ENCODE measurements at regions not wholly inside any gene's neighbourhood (a gene's known extent, or its start where the extent isn't known, plus 50 kb on each side); places are given as distances from the start of the nearest gene placed in this dataset.
"Not testable (repeated sequence)": the region's sequence is repeated elsewhere in the genome, so short reads cannot be mapped to it uniquely, and the experiment has no call there.

DNA sequence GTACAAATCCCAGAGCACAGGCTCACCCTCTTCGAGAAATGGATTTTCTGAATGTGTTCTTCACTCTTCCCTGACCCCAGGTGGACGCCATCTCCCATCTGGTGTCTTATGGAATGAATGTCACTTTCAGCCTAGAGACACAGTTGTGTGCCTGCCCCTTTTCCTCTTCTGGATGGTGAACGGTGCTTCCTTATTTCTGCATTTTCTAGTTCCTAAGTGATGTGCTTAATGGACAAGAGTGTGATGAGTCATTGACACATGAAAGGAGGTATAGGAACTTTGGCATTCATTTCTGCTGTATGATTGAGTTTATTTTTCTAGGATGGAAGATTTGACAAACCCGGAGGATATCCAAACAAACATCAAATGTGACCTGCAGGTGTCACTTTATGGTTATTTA lies 114.9 kb upstream of the PTPN20 start:
- not testable (repeated sequence) for H3K18ac ChIP-seq (ENCODE audit: insufficient read length, low read depth, low read length); DNase-seq

DNA sequence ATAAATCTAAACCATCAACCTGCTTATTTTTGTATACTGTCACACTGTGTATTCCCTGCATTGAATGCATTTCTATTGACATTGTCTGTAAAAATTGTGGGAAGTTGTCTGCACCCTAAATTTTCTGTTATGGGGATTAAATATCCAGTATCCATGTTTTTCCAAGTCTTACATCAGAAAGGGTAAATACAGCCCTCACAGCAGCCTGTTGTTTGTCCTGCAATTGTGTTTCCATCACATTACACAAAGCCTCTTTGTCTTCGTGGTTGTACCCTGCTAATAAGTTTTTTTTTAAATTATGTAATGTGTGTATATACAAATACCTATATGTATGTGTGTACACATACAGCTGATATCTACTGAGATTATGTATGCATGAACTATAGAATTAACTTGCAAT lies 109.2 kb upstream of the PTPN20 start:
- not testable (repeated sequence) for H3K27me3 ChIP-seq (ENCODE audit: insufficient read depth, low read length); H3K27me3 Mint-ChIP-seq (ENCODE audit: low read depth); H3K4me1 ChIP-seq (ENCODE audit: insufficient read depth, low read length); H3K4me2 ChIP-seq (ENCODE audit: insufficient read depth, insufficient read length, low read length); H4K20me1 ChIP-seq (ENCODE audit: control insufficient read depth, insufficient read depth, insufficient read length); H3K23me2 ChIP-seq (ENCODE audit: insufficient read length, low read depth, low read length, poor library complexity, severe bottlenecking); H3K9ac ChIP-seq (ENCODE audit: extremely low read depth, insufficient read length, low read length); H2BK20ac ChIP-seq (ENCODE audit: low read depth, low read length, poor library complexity, severe bottlenecking); H3K4me3 Mint-ChIP-seq; H4K8ac ChIP-seq (replicated peaks; ENCODE audit: insufficient read length, low read depth, low read length); H3T11ph ChIP-seq (ENCODE audit: low read length); H2BK5ac ChIP-seq (ENCODE audit: insufficient read length, low read length); H3K36me3 Mint-ChIP-seq (ENCODE audit: insufficient read depth in 1 of 3, low read depth in 3 of 3); H3K14ac ChIP-seq (ENCODE audit: insufficient read depth, low read length); H3K79me2 ChIP-seq (ENCODE audit: insufficient read depth, low read length); H3K4ac ChIP-seq (ENCODE audit: low read depth, low read length); H3K18ac ChIP-seq (ENCODE audit: insufficient read length, low read depth, low read length); H2BK15ac ChIP-seq (ENCODE audit: low read depth, low read length); DNase-seq; H3K27ac ChIP-seq (ENCODE audit: insufficient read length, low read depth, low read length); H3K9me3 ChIP-seq (ENCODE audit: control insufficient read depth, low read depth, low read length); H4K5ac ChIP-seq (ENCODE audit: insufficient read length, low read depth, low read length); H2BK12ac ChIP-seq (ENCODE audit: insufficient read length, low read depth, low read length); H3K56ac ChIP-seq (ENCODE audit: insufficient read length, low read depth, low read length); H3K9me3 Mint-ChIP-seq; H2BK120ac ChIP-seq (ENCODE audit: low read depth, low read length, poor library complexity, severe bottlenecking); H3K79me1 ChIP-seq (ENCODE audit: insufficient read depth, low read depth, low read length, poor library complexity, severe bottlenecking); H3K4me1 Mint-ChIP-seq; H2AK5ac ChIP-seq (ENCODE audit: insufficient read length, low read length); H3K27ac Mint-ChIP-seq; H2AFZ ChIP-seq (ENCODE audit: low read length); H3K23ac ChIP-seq (ENCODE audit: insufficient read length, low read depth, low read length); H4K91ac ChIP-seq (ENCODE audit: insufficient read length, low read depth, low read length)
- no CpG with 5 or more reads among the region's 1 CpG for WGBS (ENCODE audit: extremely low coverage, insufficient read length, low lambda C conversion rate)

More for the DNA sequence above, 114.9 kb upstream of the PTPN20 start:
- not testable (repeated sequence) for H3K27me3 Mint-ChIP-seq (ENCODE audit: low read depth); H2BK15ac ChIP-seq (ENCODE audit: low read depth, low read length); H2BK120ac ChIP-seq (ENCODE audit: low read depth, low read length, poor library complexity, severe bottlenecking); H3K4ac ChIP-seq (ENCODE audit: low read depth, low read length); H3K4me2 ChIP-seq (ENCODE audit: insufficient read depth, insufficient read length, low read length); H3K23me2 ChIP-seq (ENCODE audit: insufficient read length, low read depth, low read length, poor library complexity, severe bottlenecking); H3K9me3 ChIP-seq (ENCODE audit: control insufficient read depth, low read depth, low read length); H3K4me1 ChIP-seq (ENCODE audit: insufficient read depth, low read length); H3K27ac ChIP-seq (ENCODE audit: insufficient read length, low read depth, low read length); H2BK20ac ChIP-seq (ENCODE audit: low read depth, low read length, poor library complexity, severe bottlenecking); H3K23ac ChIP-seq (ENCODE audit: insufficient read length, low read depth, low read length); H3K9ac ChIP-seq (ENCODE audit: extremely low read depth, insufficient read length, low read length); H4K91ac ChIP-seq (ENCODE audit: insufficient read length, low read depth, low read length); H3K4me1 Mint-ChIP-seq; H2AFZ ChIP-seq (ENCODE audit: low read length); H3K79me2 ChIP-seq (ENCODE audit: insufficient read depth, low read length); H3K27me3 ChIP-seq (ENCODE audit: insufficient read depth, low read length); H4K8ac ChIP-seq (replicated peaks; ENCODE audit: insufficient read length, low read depth, low read length); H3K4me3 Mint-ChIP-seq; H3K27ac Mint-ChIP-seq; H3K14ac ChIP-seq (ENCODE audit: insufficient read depth, low read length); H3K56ac ChIP-seq (ENCODE audit: insufficient read length, low read depth, low read length); H4K20me1 ChIP-seq (ENCODE audit: control insufficient read depth, insufficient read depth, insufficient read length); H2BK12ac ChIP-seq (ENCODE audit: insufficient read length, low read depth, low read length); H3K79me1 ChIP-seq (ENCODE audit: insufficient read depth, low read depth, low read length, poor library complexity, severe bottlenecking); H2AK5ac ChIP-seq (ENCODE audit: insufficient read length, low read length); H3T11ph ChIP-seq (ENCODE audit: low read length); H4K5ac ChIP-seq (ENCODE audit: insufficient read length, low read depth, low read length); H2BK5ac ChIP-seq (ENCODE audit: insufficient read length, low read length); H3K9me3 Mint-ChIP-seq
- peaks cover 0 to 13% (median 5%) of the 10 kb centered on the region in 3 experiments; a peak in 3 of 7 replicates for H3K36me3 Mint-ChIP-seq (ENCODE audit: insufficient read depth in 1 of 3, low read depth in 3 of 3)
- no CpG with 5 or more reads among the region's 4 CpGs for WGBS (ENCODE audit: extremely low coverage, insufficient read length, low lambda C conversion rate)
